SK-N-SH (cell line): ENCODE measurements at regions not wholly inside any gene's neighbourhood (a gene's known extent, or its start where the extent isn't known, plus 50 kb on each side); places are given as distances from the start of the nearest gene placed in this dataset.
A peak's percentile ranks its signal among the peaks of the same experiment; 100 is the strongest.

Source experiments
- CTCF ChIA-PET: fragments of 300-600, 350-600 bp; formaldehyde crosslinking; extraction: SDS; loops from one replicate; lab custom pipeline; 2021; lab: Yijun Ruan, JAX
- POLR2A ChIA-PET: fragments of 350-600 bp; sonication (Branson Sonifier 250); formaldehyde crosslinking; extraction: SDS; loops from one replicate; lab custom pipeline; 2020; ENCODE audit warnings: antibody characterized with exemption, inconsistent platforms; lab: Yijun Ruan, JAX
- DNase-seq: peaks from one replicate; pipeline ENCODE4 v3.0.0; 2012
- H2AFZ ChIP-seq: fragments of 200-600 bp; sonication (generic); 2 replicates; pipeline ENCODE4 v1.8.1; 2016; ENCODE audit warnings: antibody characterized with exemption, mild to moderate bottlenecking, low read depth
- H3F3A ChIP-seq: fragments of 200-600 bp; sonication (generic); replicated peaks from 2 replicates; pipeline ENCODE3; 2016; ENCODE audit warnings: antibody characterized with exemption, mild to moderate bottlenecking; ENCODE audit not compliant: insufficient read depth
- H3K27ac ChIP-seq, 2 experiments: fragments of 200-500 bp in 1 of 2; fragments of 200-600 bp in 1 of 2; sonication (Bioruptor generic) in 1 of 2; sonication (generic), shearing (Covaris generic) in 1 of 2; 2 replicates each; pipeline versions ENCODE4 v1.5.1 to v1.6.1; 2014 to 2016; ENCODE audit warnings: low read depth in 2 of 2, inconsistent platforms in 1 of 2, low read length in 1 of 2, mild to moderate bottlenecking in 1 of 2, mixed read lengths in 1 of 2
- H3K27me3 ChIP-seq: fragments of 200-600 bp; sonication (generic), shearing (Covaris generic); 2 replicates; pipeline ENCODE4 v1.6.1; 2016; ENCODE audit warnings: mixed run types; ENCODE audit not compliant: insufficient read depth
- H3K36me3 ChIP-seq, 2 experiments: fragments of 200-500 bp in 1 of 2; fragments of 200-600 bp in 1 of 2; sonication (Bioruptor generic) in 1 of 2; sonication (generic) in 1 of 2; replicated peaks in 1 of 2; 2 replicates each; pipeline versions ENCODE3 to v1.5.1; 2014 to 2016; ENCODE audit warnings: low read length in 1 of 2, mild to moderate bottlenecking in 1 of 2; ENCODE audit not compliant: insufficient read depth in 2 of 2, control insufficient read depth in 1 of 2
- H3K4me1 ChIP-seq, 2 experiments: fragments of 200-500 bp in 1 of 2; fragments of 200-600 bp in 1 of 2; sonication (Bioruptor generic) in 1 of 2; sonication (generic), shearing (Covaris generic) in 1 of 2; 2 replicates each; pipeline versions ENCODE4 v1.5.1 to v1.6.1; 2014 to 2016; ENCODE audit warnings: low read depth in 1 of 2, low read length in 1 of 2, mixed run types in 1 of 2; ENCODE audit not compliant: insufficient read depth in 2 of 2, control insufficient read depth in 1 of 2
- H3K4me2 ChIP-seq: fragments of 200-600 bp; sonication (generic), shearing (Covaris generic); 2 replicates; pipeline ENCODE4 v1.6.1; 2017; ENCODE audit warnings: mixed run types
- H3K4me3 ChIP-seq, 2 experiments: fragments of 200-500 bp in 1 of 2; fragments of 200-600 bp in 1 of 2; sonication (Bioruptor generic) in 1 of 2; sonication (generic), shearing (Covaris generic) in 1 of 2; 2 replicates each; pipeline versions ENCODE4 v1.5.1 to v1.8.1; 2014 to 2016; ENCODE audit warnings: low read depth in 2 of 2, inconsistent platforms in 1 of 2, low read length in 1 of 2, mild to moderate bottlenecking in 1 of 2, mixed read lengths in 1 of 2, moderate library complexity in 1 of 2
- H3K79me2 ChIP-seq: fragments of 200-600 bp; sonication (generic); 2 replicates; pipeline ENCODE4 v1.8.1; 2017; ENCODE audit warnings: mild to moderate bottlenecking; ENCODE audit not compliant: insufficient read depth
- H3K9ac ChIP-seq: fragments of 200-600 bp; sonication (generic); 2 replicates; pipeline ENCODE4 v1.6.1; 2017; ENCODE audit warnings: mixed run types
- H3K9me2 ChIP-seq: fragments of 200-600 bp; sonication (generic); 2 replicates; pipeline ENCODE4 v1.6.1; 2017; ENCODE audit warnings: mixed run types
- H3K9me3 ChIP-seq: fragments of 200-600 bp; sonication (generic); 2 replicates; pipeline ENCODE4 v1.6.1; 2017; ENCODE audit warnings: mixed run types, mild to moderate bottlenecking, moderate library complexity
- H4K20me1 ChIP-seq: fragments of 200-600 bp; sonication (generic); 2 replicates; pipeline ENCODE4 v1.6.1; 2017; ENCODE audit warnings: mild to moderate bottlenecking, mixed run types; ENCODE audit not compliant: insufficient read depth
- CHD2 ChIP-seq: fragments of 150-350 bp; IDR thresholded peaks from 2 replicates; pipeline ENCODE4 v1.6.1; 2018; ENCODE audit warnings: low read length; ENCODE audit not compliant: partially characterized antibody
- EZH2phosphoT487 ChIP-seq: fragments of 200-600 bp; sonication (generic); IDR thresholded peaks from 2 replicates; pipeline ENCODE4 v1.6.1; 2017; ENCODE audit warnings: low read depth, mixed run types, mild to moderate bottlenecking, antibody characterized with exemption, moderate library complexity, borderline replicate concordance
- FOXJ3 ChIP-seq: sonication (generic); formaldehyde crosslinking; IDR thresholded peaks from 2 replicates; pipeline ENCODE4 v1.5.1; 2020; ENCODE audit warnings: mild to moderate bottlenecking, missing genetic modification reagents
- FOXM1 ChIP-seq: IDR thresholded peaks from 2 replicates; pipeline ENCODE4 v1.4.0; 2012; ENCODE audit warnings: low read depth, mild to moderate bottlenecking
- GABPA ChIP-seq: IDR thresholded peaks from 2 replicates; pipeline ENCODE4 v1.4.0; 2012; ENCODE audit warnings: low read depth, mild to moderate bottlenecking
- GATA2 ChIP-seq: sonication (generic); formaldehyde crosslinking; IDR thresholded peaks from 2 replicates; pipeline ENCODE4 v1.5.0; 2020; ENCODE audit warnings: mild to moderate bottlenecking, missing genetic modification reagents
- MAX ChIP-seq: IDR thresholded peaks from 2 replicates; pipeline ENCODE4 v1.4.0; 2012; ENCODE audit warnings: low read depth
- MXI1 ChIP-seq: IDR thresholded peaks from 2 replicates; pipeline ENCODE4 v1.6.1; 2012; ENCODE audit warnings: mild to moderate bottlenecking, low read depth, low read length, improper control_type of control experiment
- PBX3 ChIP-seq: IDR thresholded peaks from 2 replicates; pipeline ENCODE4; 2012
- RAD21 ChIP-seq: IDR thresholded peaks from 2 replicates; pipeline ENCODE4 v1.6.1; 2012; ENCODE audit warnings: mild to moderate bottlenecking, low read length
- RCOR1 ChIP-seq: fragments of 150-350 bp; IDR thresholded peaks from 2 replicates; pipeline ENCODE4 v1.6.1; 2017; ENCODE audit warnings: antibody characterized with exemption, low read length
- RFX5 ChIP-seq: IDR thresholded peaks from 2 replicates; pipeline ENCODE4 v1.6.1; 2012; ENCODE audit warnings: mild to moderate bottlenecking, improper control_type of control experiment, low read length
- RXRA ChIP-seq: IDR thresholded peaks from 2 replicates; pipeline ENCODE4 v1.4.0; 2012; ENCODE audit warnings: low read depth, mild to moderate bottlenecking, borderline replicate concordance
- SMC3 ChIP-seq: IDR thresholded peaks from 2 replicates; pipeline ENCODE4 v1.6.1; 2012; ENCODE audit warnings: low read depth, low read length, improper control_type of control experiment
- TCF12 ChIP-seq: IDR thresholded peaks from 2 replicates; pipeline ENCODE4 v1.4.0; 2012
- TEAD4 ChIP-seq: IDR thresholded peaks from 2 replicates; pipeline ENCODE4 v1.4.0; 2012; ENCODE audit warnings: mild to moderate bottlenecking, borderline replicate concordance; ENCODE audit not compliant: insufficient read depth
- YY1 ChIP-seq: IDR thresholded peaks from 2 replicates; pipeline ENCODE4 v1.4.0; 2012; ENCODE audit warnings: low read depth, mild to moderate bottlenecking
- WGBS: methylation state at CpG from one replicate; pipeline ENCODE4 v1.1.6; 2017; ENCODE audit warnings: low lambda C conversion rate; 5-methylcytosine and 5-hydroxymethylcytosine counted together

- no peaks in the 10 kb centered on the region for H3K79me2 ChIP-seq
- no peaks in the 10 kb centered on the region for H3K9me2 ChIP-seq
- no peak for DNase-seq
- H3K4me1 ChIP-seq = peaks cover 0 to 9% of the 10 kb centered on the region in 2 experiments; a peak in 1 of 4 replicates
- no peaks in the 10 kb centered on the region for H3K9me3 ChIP-seq
- no peak overlapping the region for H3K9ac ChIP-seq
- ChIA-PET POLR2A (no interaction called here), CTCF (interaction anchor here (0.8 to 1.2 kb wide), 5 partner anchors 10 to 759 kb away, joined by 3 to 5 read pairs (median 4); no protein-coding TSS in a partner anchor)
- H3K4me3 ChIP-seq = no peak overlapping the region
- no peak overlapping the region for H3K4me2 ChIP-seq
- WGBS = 34% methylated on average over 6 of the region's 6 CpGs
- no peak overlapping the region for H2AFZ ChIP-seq
- peak overlapping the region in 1 of 2 experiments; percentile 30; a peak in 1 of 4 replicates for H3K27ac ChIP-seq
- H3K36me3 ChIP-seq = no peaks in the 10 kb centered on the region
- H4K20me1 ChIP-seq = no peaks in the 10 kb centered on the region
- H3F3A ChIP-seq = no peaks in the 10 kb centered on the region
- H3K27me3 ChIP-seq = no peaks in the 10 kb centered on the region
- TF ChIP-seq TCF12 (no peak), FOXJ3 (no peak), RCOR1 (no peak), TEAD4 (no peak), RXRA (no peak), CHD2 (no peak)
Observed at GRCh38 chr6:164168595-164168994, 754.1 kb downstream of the QKI start.

- ChIA-PET CTCF (interaction anchor here (0.6 to 1.2 kb wide), 9 partner anchors 10 to 760 kb away, joined by 3 to 5 read pairs (median 3); no protein-coding TSS in a partner anchor), POLR2A (no interaction called here)
- no peak overlapping the region for H2AFZ ChIP-seq
- peak; percentile 68 for DNase-seq
- H3K4me3 ChIP-seq = no peak overlapping the region
- no peaks in the 10 kb centered on the region for H3K27me3 ChIP-seq
- no peaks in the 10 kb centered on the region for H3K9me3 ChIP-seq
- H3K79me2 ChIP-seq = no peaks in the 10 kb centered on the region
- no peaks in the 10 kb centered on the region for H3F3A ChIP-seq
- no peaks in the 10 kb centered on the region for H3K9me2 ChIP-seq
- no peak overlapping the region for H3K4me2 ChIP-seq
- 32% methylated on average over 5 of the region's 8 CpGs for WGBS
- TF ChIP-seq RAD21 (peak; percentile 54), FOXM1 (no peak)
- H4K20me1 ChIP-seq = no peaks in the 10 kb centered on the region
- H3K9ac ChIP-seq = no peak overlapping the region
- H3K4me1 ChIP-seq = peaks cover 0 to 9% of the 10 kb centered on the region in 2 experiments; a peak in 1 of 4 replicates
- H3K27ac ChIP-seq = peak overlapping the region in 1 of 2 experiments; percentile 30; a peak in 1 of 4 replicates
- H3K36me3 ChIP-seq = no peaks in the 10 kb centered on the region
Observed at GRCh38 chr6:164167873-164168405, 753.4 kb downstream of the QKI start.

- Histone ChIP-seq H3K4me3 (no peak overlapping the region), H3F3A (no peaks in the 10 kb centered on the region), H3K36me3 (no peaks in the 10 kb centered on the region), H3K27ac (no peak overlapping the region), H3K27me3 (no peaks in the 10 kb centered on the region), H2AFZ (no peak overlapping the region), H3K4me2 (no peak overlapping the region), H3K9ac (no peak overlapping the region), H3K9me2 (no peaks in the 10 kb centered on the region), H3K79me2 (no peaks in the 10 kb centered on the region), H3K4me1 (peaks cover 0 to 9% of the 10 kb centered on the region in 2 experiments; a peak in 1 of 4 replicates), H3K9me3 (no peaks in the 10 kb centered on the region), H4K20me1 (no peaks in the 10 kb centered on the region)
- ChIA-PET CTCF (no interaction called here), POLR2A (no interaction called here)
- 53% methylated on average over 4 of the region's 5 CpGs for WGBS
- no peak for TF ChIP-seq EZH2phosphoT487
- no peak for TF ChIP-seq MAX
- no peak for TF ChIP-seq RAD21
- TF ChIP-seq GATA2 (CRISPR knock-in tag) = no peak
- TF ChIP-seq RFX5 = no peak
- TF ChIP-seq SMC3 = no peak
- no peak for TF ChIP-seq PBX3
- TF ChIP-seq GABPA = no peak
- no peak for TF ChIP-seq TEAD4
- TF ChIP-seq YY1 = no peak
- TF ChIP-seq RCOR1 = no peak
- TF ChIP-seq MXI1 = no peak
- DNase-seq = no peak
Observed at GRCh38 chr6:164166996-164167395, 752.5 kb downstream of the QKI start.
